ENCODE measurements at regions not wholly inside any gene's neighbourhood (a gene's known extent, or its start where the extent isn't known, plus 50 kb on each side); places are given as distances from the start of the nearest gene placed in this dataset.

- no peak for TF ChIP-seq CTCF (conservative IDR thresholded peaks at IDR 0.05)
Observed at GRCh38 chr7:13792208-13792607, 197.3 kb downstream of the ETV1 start.

GRCh38 chr7:13793926-13794325 lies 195.5 kb downstream of the ETV1 start:
- no peak overlapping the region for H3K27ac ChIP-seq

More at GRCh38 chr7:13792208-13792607, 197.3 kb downstream of the ETV1 start:
- H3K27ac ChIP-seq, result no peak overlapping the region

GRCh38 chr7:13794581-13794980 lies 194.9 kb downstream of the ETV1 start:
- no peak overlapping the region for H3K27ac ChIP-seq
- TF ChIP-seq CTCF (conservative IDR thresholded peaks at IDR 0.05), result no peak

More at GRCh38 chr7:13793926-13794325, 195.5 kb downstream of the ETV1 start:
- TF ChIP-seq CTCF (conservative IDR thresholded peaks at IDR 0.05), result no peak

- TF ChIP-seq CTCF (conservative IDR thresholded peaks at IDR 0.05), result no peak
- no peak overlapping the region for H3K27ac ChIP-seq
Observed at GRCh38 chr7:13797545-13797944, 191.9 kb downstream of the ETV1 start.

- TF ChIP-seq CTCF (conservative IDR thresholded peaks at IDR 0.05), result no peak
- H3K27ac ChIP-seq, result no peak overlapping the region
Observed at GRCh38 chr7:13800694-13801448, 188.6 kb downstream of the ETV1 start.

GRCh38 chr7:13801669-13802068 lies 187.8 kb downstream of the ETV1 start:
- H3K27ac ChIP-seq, result no peak overlapping the region
- TF ChIP-seq CTCF (conservative IDR thresholded peaks at IDR 0.05), result no peak

- no peak for TF ChIP-seq CTCF (conservative IDR thresholded peaks at IDR 0.05)
- no peak overlapping the region for H3K27ac ChIP-seq
Observed at GRCh38 chr7:13802651-13803050, 186.8 kb downstream of the ETV1 start.

Data from VCaP (cell line).